ENCODE measurements at regions not wholly inside any gene's neighbourhood (a gene's known extent, or its start where the extent isn't known, plus 50 kb on each side); places are given as distances from the start of the nearest gene placed in this dataset.

DNA sequence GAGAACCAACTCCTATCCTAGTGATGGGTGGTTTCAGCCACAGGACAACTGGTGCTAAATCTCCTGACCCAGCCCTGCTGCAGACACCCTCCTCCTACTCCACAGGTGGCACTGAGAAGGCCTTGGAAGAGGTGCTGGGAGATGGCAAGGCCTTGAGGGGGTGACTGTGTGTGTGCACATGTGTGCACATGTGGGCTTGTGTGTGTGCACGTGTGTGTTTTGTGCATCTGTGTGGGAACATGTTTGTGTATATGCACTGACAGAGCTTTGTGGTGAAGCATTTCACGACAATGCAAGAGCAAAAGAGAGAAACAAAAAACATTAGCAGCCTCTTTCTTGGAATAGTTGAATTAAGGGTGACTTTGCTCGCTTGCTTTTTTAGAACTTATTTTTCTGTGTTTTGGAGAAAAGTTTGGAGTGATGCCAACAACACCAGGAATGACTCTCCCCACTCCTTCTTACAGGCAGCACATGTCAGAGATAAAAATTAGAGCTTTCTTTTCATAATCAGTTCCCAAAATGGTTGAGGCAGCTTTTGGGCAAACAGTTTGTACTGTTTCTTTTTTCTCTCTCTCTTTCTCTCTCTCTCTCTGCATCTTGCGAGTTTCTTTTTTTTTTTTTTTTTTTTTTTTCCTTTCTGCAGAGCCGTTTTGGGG is 69.5 kb downstream of the SEC61G start:
- TF ChIP-seq POLR2AphosphoS5 (IDR thresholded peaks at IDR 0.05; ENCODE audit: control insufficient read depth, insufficient read depth, low read depth, low read length) (no peak), MAFK (IDR thresholded peaks at IDR 0.05; ENCODE audit: low read length) (no peak), ZNF197 (CRISPR knock-in tag; IDR thresholded peaks at IDR 0.05; ENCODE audit: low read depth) (no peak)
- TF ChIP-seq, protein P1, sequence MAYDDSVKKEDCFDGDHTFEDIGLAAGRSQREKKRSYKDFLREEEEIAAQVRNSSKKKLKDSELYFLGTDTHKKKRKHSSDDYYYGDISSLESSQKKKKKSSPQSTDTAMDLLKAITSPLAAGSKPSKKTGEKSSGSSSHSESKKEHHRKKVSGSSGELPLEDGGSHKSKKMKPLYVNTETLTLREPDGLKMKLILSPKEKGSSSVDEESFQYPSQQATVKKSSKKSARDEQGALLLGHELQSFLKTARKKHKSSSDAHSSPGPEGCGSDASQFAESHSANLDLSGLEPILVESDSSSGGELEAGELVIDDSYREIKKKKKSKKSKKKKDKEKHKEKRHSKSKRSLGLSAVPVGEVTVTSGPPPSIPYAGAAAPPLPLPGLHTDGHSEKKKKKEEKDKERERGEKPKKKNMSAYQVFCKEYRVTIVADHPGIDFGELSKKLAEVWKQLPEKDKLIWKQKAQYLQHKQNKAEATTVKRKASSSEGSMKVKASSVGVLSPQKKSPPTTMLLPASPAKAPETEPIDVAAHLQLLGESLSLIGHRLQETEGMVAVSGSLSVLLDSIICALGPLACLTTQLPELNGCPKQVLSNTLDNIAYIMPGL (CRISPR knock-in tag; IDR thresholded peaks at IDR 0.05): no peak
- TF ChIP-seq, protein P2, sequence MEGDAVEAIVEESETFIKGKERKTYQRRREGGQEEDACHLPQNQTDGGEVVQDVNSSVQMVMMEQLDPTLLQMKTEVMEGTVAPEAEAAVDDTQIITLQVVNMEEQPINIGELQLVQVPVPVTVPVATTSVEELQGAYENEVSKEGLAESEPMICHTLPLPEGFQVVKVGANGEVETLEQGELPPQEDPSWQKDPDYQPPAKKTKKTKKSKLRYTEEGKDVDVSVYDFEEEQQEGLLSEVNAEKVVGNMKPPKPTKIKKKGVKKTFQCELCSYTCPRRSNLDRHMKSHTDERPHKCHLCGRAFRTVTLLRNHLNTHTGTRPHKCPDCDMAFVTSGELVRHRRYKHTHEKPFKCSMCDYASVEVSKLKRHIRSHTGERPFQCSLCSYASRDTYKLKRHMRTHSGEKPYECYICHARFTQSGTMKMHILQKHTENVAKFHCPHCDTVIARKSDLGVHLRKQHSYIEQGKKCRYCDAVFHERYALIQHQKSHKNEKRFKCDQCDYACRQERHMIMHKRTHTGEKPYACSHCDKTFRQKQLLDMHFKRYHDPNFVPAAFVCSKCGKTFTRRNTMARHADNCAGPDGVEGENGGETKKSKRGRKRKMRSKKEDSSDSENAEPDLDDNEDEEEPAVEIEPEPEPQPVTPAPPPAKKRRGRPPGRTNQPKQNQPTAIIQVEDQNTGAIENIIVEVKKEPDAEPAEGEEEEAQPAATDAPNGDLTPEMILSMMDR (IDR thresholded peaks at IDR 0.05 in 2 of 3, conservative IDR thresholded peaks at IDR 0.05 in 1 of 3; ENCODE audit: insufficient read depth in 2 of 3, low read depth in 1 of 3, low read length in 3 of 3): no peak
- TF ChIP-seq, protein P3, sequence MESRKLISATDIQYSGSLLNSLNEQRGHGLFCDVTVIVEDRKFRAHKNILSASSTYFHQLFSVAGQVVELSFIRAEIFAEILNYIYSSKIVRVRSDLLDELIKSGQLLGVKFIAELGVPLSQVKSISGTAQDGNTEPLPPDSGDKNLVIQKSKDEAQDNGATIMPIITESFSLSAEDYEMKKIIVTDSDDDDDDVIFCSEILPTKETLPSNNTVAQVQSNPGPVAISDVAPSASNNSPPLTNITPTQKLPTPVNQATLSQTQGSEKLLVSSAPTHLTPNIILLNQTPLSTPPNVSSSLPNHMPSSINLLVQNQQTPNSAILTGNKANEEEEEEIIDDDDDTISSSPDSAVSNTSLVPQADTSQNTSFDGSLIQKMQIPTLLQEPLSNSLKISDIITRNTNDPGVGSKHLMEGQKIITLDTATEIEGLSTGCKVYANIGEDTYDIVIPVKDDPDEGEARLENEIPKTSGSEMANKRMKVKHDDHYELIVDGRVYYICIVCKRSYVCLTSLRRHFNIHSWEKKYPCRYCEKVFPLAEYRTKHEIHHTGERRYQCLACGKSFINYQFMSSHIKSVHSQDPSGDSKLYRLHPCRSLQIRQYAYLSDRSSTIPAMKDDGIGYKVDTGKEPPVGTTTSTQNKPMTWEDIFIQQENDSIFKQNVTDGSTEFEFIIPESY (CRISPR knock-in tag; IDR thresholded peaks at IDR 0.05): no peak

Measured in K562 (cell line).